H1 (cell line): ENCODE measurements at regions not wholly inside any gene's neighbourhood (a gene's known extent, or its start where the extent isn't known, plus 50 kb on each side); places are given as distances from the start of the nearest gene placed in this dataset.
"Not testable (repeated sequence)": the region's sequence is repeated elsewhere in the genome, so short reads cannot be mapped to it uniquely, and the experiment has no call there.

ENCODE experiments used
- CTCF ChIP-seq, 3 experiments: IDR thresholded peaks; 1 replicate in 2 of 3; 2 replicates in 1 of 3; pipeline versions ENCODE4 v1.5.1 to v1.6.1; 2011; ENCODE audit warnings: low read length in 3 of 3, mild to moderate bottlenecking in 3 of 3, inconsistent platforms in 2 of 3, low read depth in 1 of 3, moderate library complexity in 1 of 3; ENCODE audit not compliant: insufficient read depth in 1 of 3; ENCODE audit errors: control extremely low read depth in 1 of 3
- SUZ12 ChIP-seq: fragments of 200-600 bp; sonication (generic); IDR thresholded peaks from 2 replicates; pipeline ENCODE4 v1.6.1; 2012; ENCODE audit warnings: mild to moderate bottlenecking, inconsistent platforms, low read length, moderate library complexity, mixed read lengths

GRCh38 chr5:134471858-134472449 lies 53.5 kb upstream of the JADE2 start:
- TF ChIP-seq CTCF (IDR thresholded peaks at IDR 0.05; ENCODE audit: control extremely low read depth in 1 of 3, insufficient read depth in 1 of 3, low read depth in 1 of 3, low read length in 3 of 3); SUZ12: not testable (repeated sequence)
